ENCODE measurements at regions not wholly inside any gene's neighbourhood (a gene's known extent, or its start where the extent isn't known, plus 50 kb on each side); places are given as distances from the start of the nearest gene placed in this dataset.

DNA sequence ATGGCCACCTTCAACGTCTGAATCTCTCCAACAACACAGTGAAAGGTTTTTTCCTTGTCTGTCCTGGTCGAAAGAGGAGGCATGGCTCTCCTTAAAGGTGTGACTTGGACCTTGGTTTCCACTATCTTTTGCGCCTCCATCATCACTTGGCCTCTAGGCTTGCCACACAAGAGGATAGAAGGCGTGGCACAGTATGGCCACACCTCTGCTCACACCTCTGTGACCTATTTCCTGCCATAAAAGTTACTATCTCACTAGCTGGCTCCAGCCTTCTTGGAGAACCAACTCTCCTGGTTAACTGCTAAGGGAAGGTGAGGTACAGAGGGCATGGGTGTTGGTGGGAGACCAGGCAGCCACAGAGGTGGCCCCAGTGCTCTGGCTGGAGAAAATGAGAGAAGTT is 165.9 kb downstream of the UXS1 start:
- H3K9me3 ChIP-seq = no peaks in the 10 kb centered on the region
- no peak overlapping the region for H3K4me3 ChIP-seq
- no peak for TF ChIP-seq POLR2A (IDR thresholded peaks at IDR 0.05)
- TF ChIP-seq, protein P1, sequence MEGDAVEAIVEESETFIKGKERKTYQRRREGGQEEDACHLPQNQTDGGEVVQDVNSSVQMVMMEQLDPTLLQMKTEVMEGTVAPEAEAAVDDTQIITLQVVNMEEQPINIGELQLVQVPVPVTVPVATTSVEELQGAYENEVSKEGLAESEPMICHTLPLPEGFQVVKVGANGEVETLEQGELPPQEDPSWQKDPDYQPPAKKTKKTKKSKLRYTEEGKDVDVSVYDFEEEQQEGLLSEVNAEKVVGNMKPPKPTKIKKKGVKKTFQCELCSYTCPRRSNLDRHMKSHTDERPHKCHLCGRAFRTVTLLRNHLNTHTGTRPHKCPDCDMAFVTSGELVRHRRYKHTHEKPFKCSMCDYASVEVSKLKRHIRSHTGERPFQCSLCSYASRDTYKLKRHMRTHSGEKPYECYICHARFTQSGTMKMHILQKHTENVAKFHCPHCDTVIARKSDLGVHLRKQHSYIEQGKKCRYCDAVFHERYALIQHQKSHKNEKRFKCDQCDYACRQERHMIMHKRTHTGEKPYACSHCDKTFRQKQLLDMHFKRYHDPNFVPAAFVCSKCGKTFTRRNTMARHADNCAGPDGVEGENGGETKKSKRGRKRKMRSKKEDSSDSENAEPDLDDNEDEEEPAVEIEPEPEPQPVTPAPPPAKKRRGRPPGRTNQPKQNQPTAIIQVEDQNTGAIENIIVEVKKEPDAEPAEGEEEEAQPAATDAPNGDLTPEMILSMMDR (IDR thresholded peaks at IDR 0.05) = no peak
- no peak for TF ChIP-seq EP300 (IDR thresholded peaks at IDR 0.05)
- 70 to 85% (median 74%) methylated on average over 4 of the region's 4 CpGs for WGBS, 3 donors
- H3K27me3 ChIP-seq = no peaks in the 10 kb centered on the region
- no peaks in the 10 kb centered on the region for H3K36me3 ChIP-seq
- no peak for DNase-seq
- no peak overlapping the region for H3K27ac ChIP-seq
- H3K4me1 ChIP-seq (ENCODE audit: insufficient read depth) = peaks cover 13% of the 10 kb centered on the region
- intact Hi-C loops (cut with DNase I) = no loop called here

DNA sequence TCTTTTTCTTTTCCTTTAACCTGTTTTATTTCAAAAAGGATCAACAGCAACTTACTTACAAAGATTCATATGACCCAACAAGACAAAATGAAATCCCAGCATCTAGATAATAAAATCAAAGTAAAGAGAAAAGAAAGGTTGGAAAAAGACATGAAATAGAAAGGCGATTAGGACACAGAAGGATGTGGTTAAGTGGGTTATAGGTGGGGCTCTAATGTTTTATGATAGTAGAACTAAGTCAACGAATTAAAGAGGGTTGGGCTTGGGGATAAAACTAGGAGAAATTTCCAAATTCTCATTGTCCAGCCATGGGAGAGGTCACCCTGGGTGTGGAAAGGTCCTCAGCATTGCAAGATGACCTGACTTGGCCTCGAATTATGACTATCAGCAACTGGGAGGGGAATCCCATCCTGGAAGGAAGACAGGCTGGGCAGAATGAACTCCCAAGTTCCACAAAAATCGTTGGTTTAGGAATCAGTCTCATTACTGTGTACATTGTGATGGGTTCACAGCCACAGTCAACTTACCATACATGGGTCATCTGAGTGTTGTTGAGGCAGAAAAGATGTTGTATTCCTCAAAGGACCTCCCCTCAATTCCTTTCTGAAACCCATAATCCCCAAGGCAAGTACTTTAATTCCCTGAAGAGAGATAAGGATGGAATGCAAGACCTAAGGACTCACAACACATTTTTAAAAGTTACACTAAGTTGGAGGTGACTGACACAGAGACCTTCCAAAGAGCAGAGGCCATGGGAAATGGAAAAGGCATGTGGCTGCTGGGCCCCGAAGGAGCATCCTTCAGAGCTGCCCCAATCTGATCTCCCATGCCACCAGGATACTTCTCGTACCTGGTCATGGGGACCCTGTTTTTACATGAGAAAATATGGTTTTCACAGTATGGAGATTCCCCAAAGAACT is 167.6 kb downstream of the UXS1 start:
- Histone ChIP-seq H3K27me3 (no peaks in the 10 kb centered on the region), H3K4me3 (no peak overlapping the region), H3K9me3 (no peaks in the 10 kb centered on the region), H3K27ac (no peak overlapping the region), H3K36me3 (no peaks in the 10 kb centered on the region), H3K4me1 (ENCODE audit: insufficient read depth) (peaks cover 16% of the 10 kb centered on the region)
- TF ChIP-seq, protein P1 (IDR thresholded peaks at IDR 0.05) = no peak
- TF ChIP-seq EP300 (IDR thresholded peaks at IDR 0.05) (no peak), POLR2A (IDR thresholded peaks at IDR 0.05) (no peak)
- intact Hi-C loops (cut with DNase I) = no loop called here
- DNase-seq = no peak
- 66 to 68% (median 67%) methylated on average over 6 of the region's 6 CpGs for WGBS, 3 donors

DNA sequence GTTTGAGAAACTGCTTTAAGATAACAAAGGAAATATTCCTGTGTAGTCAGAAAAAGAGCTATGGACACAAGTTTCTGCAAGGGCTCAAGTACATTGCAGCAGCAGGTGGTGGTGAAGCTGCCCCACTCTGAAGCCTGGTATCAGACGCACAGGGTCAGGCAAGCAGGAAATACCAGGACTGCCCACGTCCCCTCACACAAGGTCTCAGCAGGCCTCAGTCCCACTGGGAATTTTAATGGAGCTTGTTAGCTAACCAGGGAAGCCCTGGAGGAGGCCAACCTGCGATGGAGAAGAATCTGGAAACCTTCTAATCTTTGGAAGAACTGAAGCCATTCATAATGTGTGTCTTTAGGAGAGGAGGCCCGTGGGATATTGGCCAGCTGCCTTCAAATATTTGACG is 168.3 kb downstream of the UXS1 start:
- H3K4me3 ChIP-seq = no peak overlapping the region
- TF ChIP-seq, protein P1 (IDR thresholded peaks at IDR 0.05) = no peak
- TF ChIP-seq EP300 (IDR thresholded peaks at IDR 0.05) (no peak), POLR2A (IDR thresholded peaks at IDR 0.05) (no peak)
- no peaks in the 10 kb centered on the region for H3K9me3 ChIP-seq
- no peak for DNase-seq
- 23 to 41% (median 26%) methylated on average over 5 of the region's 5 CpGs for WGBS, 3 donors
- H3K36me3 ChIP-seq = no peaks in the 10 kb centered on the region
- no peaks in the 10 kb centered on the region for H3K27me3 ChIP-seq
- intact Hi-C loops (cut with DNase I) = no loop called here
- no peak overlapping the region for H3K27ac ChIP-seq
- H3K4me1 ChIP-seq (ENCODE audit: insufficient read depth) = peaks cover 14% of the 10 kb centered on the region

DNA sequence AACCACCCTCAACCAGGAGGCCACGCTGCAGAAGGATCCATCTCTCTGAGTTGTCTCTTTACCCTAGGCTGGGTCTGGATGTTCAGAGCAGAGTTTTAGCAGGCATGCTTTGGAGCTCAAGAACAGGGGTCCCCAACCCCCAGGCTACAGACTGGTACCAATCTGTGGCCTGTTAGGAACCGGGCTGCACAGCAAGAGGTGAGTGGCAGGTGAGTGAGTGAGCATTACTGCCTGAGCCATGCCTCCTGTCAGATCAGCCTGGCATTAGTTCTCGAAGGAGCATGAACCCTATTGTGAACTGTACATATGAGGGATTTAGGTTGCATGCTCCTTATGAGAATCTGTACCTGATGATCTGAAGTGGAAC is 172.5 kb downstream of the UXS1 start:
- no peak overlapping the region for H3K4me3 ChIP-seq
- no peaks in the 10 kb centered on the region for H3K9me3 ChIP-seq
- WGBS, 3 donors = 62 to 72% (median 67%) methylated on average over 3 of the region's 3 CpGs
- peaks cover 15% of the 10 kb centered on the region for H3K4me1 ChIP-seq (ENCODE audit: insufficient read depth)
- intact Hi-C loops (cut with DNase I) = no loop called here
- DNase-seq = no peak
- no peaks in the 10 kb centered on the region for H3K36me3 ChIP-seq
- H3K27me3 ChIP-seq = no peaks in the 10 kb centered on the region
- H3K27ac ChIP-seq = no peak overlapping the region
- TF ChIP-seq, protein P1 (IDR thresholded peaks at IDR 0.05) = no peak
- TF ChIP-seq EP300 (IDR thresholded peaks at IDR 0.05) (no peak), POLR2A (IDR thresholded peaks at IDR 0.05) (no peak)
